GM18907 (cell line): ENCODE measurements at regions not wholly inside any gene's neighbourhood (a gene's known extent, or its start where the extent isn't known, plus 50 kb on each side); places are given as distances from the start of the nearest gene placed in this dataset.
"Not testable (repeated sequence)": the region's sequence is repeated elsewhere in the genome, so short reads cannot be mapped to it uniquely, and the experiment has no call there.

ENCODE experiments used
- ATAC-seq: cut with Tn5 transposase; IDR thresholded peaks from one replicate; pipeline ENCODE4 v1.9.1; 2021; ENCODE audit warnings: mild to moderate bottlenecking, moderate library complexity; ENCODE audit not compliant: unreplicated experiment

DNA sequence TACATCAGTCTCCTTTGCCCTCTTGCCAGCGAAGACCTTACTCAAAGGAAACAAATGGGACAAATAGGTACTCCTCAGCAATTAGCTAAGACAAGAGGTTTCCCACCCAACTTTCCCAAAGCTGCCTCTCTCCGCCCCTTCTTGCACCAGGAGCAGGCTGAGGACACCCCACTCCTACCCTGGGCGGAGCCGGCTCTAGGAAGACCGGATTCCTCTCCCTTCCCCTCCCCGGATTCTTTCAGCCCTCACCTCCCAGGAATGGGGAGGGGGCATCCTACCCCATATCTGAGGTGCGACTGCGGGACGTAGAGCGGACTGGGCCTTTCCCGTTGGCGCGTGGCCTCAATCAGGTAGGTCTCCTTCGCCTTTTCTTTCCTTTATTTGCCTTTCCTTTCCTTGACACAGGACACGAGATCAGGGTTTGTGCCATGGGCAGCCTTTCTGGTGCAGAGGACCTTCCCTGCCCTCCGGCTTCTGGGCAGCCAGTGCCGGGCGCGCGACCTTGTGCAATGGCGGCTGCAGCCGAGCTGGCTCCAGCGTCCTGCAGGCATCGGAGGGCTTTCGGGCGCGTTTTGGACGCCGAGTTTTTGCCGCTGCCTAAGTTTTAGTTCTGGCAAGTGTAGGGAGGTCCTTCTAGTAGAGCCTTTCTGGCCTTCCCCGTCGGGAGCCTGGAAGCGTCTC is 279.9 kb downstream of the PLS3 start:
- ATAC-seq, result not testable (repeated sequence)

GRCh38 chrX:115850986-115851385 is 290.0 kb downstream of the PLS3 start:
- not testable (repeated sequence) for ATAC-seq

- ATAC-seq, result not testable (repeated sequence)
These were observed 292.3 kb downstream of the PLS3 start for GRCh38 chrX:115853260-115853659.

- not testable (repeated sequence) for ATAC-seq
These were observed 289.4 kb upstream of the AGTR2 start for GRCh38 chrX:115881170-115881569.

DNA sequence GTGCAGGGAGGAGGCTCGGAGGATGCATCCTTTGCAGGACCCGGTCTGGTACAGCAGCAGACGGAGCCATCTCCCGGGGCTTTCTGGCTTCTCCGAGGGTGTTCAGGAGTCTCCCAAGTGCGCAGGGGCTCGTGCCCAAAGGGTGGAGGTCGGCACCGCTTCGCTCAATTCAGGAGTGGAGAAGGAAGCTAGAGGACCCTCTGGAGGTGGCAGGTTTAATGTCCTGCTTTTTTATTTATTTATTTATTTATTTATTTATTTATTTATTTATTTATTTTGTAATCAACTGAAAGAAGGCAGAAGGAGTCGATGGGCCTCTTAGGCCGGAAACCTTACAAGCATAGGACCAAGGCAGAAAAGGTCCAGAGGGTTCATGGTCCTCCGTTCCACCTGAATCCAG is 286.4 kb upstream of the AGTR2 start:
- not testable (repeated sequence) for ATAC-seq

GRCh38 chrX:115888041-115888440 is 282.5 kb upstream of the AGTR2 start:
- ATAC-seq, result not testable (repeated sequence)

DNA sequence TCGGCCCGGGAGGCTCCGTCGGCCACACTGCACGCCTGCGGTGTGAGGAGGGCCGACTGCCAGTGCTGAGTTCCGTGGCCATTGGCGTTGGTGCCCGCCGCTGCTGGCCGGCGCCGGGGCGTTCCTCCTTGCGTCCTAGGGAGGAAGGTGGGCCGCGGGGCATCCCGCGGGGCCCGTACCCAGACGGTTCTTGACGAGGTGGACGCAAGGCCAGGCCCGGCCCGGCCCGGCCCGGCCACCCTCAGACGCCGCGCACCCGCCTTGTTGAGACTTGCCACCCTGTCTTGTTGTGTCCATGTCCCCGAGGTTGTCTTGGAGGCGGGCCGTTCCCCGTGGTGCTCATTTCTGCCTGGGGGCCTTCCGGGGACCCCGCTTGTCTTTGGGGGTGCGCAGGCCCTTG is 282.0 kb upstream of the AGTR2 start:
- not testable (repeated sequence) for ATAC-seq

GRCh38 chrX:115889121-115889890 is 281.2 kb upstream of the AGTR2 start:
- no peak for ATAC-seq

DNA sequence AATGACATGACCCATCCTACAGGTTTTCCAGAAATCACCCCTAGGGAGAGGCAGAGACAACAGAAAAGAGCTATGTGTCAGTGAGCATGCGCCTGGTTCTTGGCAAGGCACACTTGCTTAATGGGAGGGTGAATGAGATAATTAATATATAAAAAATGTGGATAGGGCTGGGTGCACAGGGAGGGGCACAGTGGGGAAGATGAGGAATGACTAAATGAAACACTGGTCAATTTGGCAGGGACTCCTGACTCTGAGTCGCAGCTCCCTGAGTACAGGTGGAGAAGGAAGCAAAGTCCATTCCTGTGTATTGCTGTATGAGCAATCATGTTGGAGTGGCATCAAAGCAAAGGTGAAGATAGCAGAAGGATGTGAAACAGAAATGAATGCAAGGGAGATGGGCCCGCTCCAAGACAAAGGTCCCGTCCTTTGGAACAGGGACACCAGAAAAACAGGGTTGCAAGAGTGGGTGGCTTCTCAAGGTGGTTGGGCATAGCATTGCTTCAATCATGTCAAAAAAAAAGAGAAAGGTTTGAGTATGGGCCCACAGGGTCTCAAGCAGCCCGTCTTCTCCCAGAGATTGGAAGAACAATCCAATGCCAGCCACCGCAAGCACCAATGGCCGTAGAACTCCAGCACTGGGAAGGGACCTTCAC is 278.4 kb upstream of the AGTR2 start:
- no peak for ATAC-seq

GRCh38 chrX:115892787-115893671 is 277.5 kb upstream of the AGTR2 start:
- peak; percentile 83 for ATAC-seq

DNA sequence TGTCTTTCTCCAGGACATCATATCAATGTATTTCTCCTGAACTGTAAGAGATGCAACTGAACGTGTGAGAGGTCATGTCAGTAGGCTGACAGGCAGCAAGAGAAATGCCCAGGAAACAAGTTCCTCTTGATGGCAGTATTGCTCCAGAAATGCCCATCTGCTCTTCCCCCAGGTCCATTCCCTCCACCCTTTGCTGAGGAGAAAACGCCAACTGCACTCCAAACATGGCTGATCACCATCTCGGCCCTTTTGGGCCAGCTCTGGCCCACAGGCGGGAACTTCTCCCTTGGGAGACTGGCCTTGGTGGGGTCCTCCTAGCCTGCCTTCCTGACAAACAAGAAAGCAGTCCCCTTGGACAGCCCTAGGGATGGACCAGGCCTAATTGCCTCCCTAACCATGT is 276.5 kb upstream of the AGTR2 start:
- ATAC-seq, result peak; percentile 27

- no peak for ATAC-seq
These were observed 274.7 kb upstream of the AGTR2 start for GRCh38 chrX:115895678-115896329.

DNA sequence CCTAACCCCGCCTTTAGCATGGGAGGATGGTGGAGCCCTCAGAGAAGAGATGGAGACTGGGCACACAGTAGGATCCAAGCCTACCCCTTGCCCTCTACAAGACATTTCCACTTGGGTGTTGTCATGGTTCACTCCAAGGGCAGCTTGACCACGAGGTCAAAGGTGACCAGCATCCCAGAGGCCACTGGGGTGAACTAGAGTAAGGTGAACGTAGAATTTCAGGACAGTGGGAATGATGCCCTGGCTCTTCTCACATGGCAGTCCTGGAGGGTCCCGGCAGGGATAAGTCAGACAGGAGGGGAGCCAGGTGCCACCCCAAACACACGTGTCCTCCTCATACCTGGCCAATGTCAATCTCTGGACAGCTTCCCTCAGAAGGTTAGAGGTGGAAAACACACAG is 274.2 kb upstream of the AGTR2 start:
- ATAC-seq, result no peak

DNA sequence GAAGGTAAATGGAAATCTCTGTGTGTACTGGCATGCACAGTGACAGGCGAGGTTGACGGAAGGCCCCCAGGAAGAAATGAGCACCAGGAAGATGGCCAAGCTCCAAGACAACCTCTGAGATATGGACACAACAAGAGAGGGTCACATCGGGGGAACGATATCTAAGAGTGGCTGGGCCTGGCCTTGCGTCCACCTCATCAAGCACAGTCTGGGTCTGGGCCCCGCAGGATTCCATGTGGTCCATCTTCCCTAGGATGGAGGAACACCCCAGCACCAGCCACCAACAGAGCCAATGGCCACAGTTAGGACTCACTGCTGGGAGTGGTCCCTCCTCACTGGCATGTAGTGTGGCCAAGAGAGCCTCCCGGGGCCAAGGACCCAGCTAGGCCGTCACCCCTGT is 272.6 kb upstream of the AGTR2 start:
- ATAC-seq, result no peak

GRCh38 chrX:115898382-115899001 is 272.1 kb upstream of the AGTR2 start:
- peak; percentile 83 for ATAC-seq

DNA sequence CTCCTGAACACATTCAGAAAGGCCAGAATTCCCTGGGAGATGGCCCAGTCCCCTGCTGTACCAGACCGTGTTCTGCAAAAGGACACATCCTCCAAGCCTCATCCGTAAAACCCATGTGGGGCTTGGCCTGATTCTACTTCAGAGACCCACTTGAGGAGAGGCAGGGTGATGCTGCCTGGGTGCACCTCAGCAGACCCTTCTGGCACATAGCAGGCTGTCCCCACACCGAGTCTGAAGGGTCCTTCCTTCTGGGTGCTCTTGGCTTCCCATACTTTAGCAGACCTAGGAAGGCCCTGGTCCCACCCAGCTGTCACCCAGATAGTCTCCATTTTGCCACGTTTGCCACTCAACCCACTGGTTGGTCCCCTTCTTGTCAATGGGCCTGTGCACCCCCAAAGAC is 270.1 kb upstream of the AGTR2 start:
- ATAC-seq, result no peak

GRCh38 chrX:115901241-115901640 is 269.3 kb upstream of the AGTR2 start:
- no peak for ATAC-seq

DNA sequence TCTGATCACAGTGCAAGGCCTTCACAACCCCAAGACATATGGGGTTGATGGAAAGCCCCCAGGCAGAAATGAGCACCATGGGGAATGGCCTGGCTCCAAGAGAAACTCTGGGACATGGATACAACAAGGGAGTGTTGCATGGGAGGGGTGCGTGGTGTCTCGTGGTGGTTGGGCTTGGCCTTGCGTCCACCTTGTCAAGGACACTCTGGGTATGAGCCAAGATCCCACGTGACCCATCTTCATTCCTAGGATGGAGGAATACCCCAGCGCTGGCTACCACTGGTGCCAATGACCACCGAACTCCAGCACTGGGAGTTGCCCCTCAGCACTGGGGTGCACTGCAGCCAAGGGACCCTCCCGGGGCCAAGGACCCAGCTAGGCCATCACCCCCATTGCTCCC is 267.5 kb upstream of the AGTR2 start:
- ATAC-seq, result no peak

GRCh38 chrX:115906276-115906675 is 264.3 kb upstream of the AGTR2 start:
- ATAC-seq, result no peak

GRCh38 chrX:115906881-115907280 is 263.7 kb upstream of the AGTR2 start:
- no peak for ATAC-seq
